EH (cell line): ENCODE measurements at regions not wholly inside any gene's neighbourhood (a gene's known extent, or its start where the extent isn't known, plus 50 kb on each side); places are given as distances from the start of the nearest gene placed in this dataset.

Experiments
- DNase-seq: peaks from one replicate; pipeline ENCODE4 v3.0.0-alpha.2; 2015; ENCODE audit warnings: low read depth

- no peak for DNase-seq
Observed at GRCh38 chr10:65534771-65535170, 1391.1 kb upstream of the LRRTM3 start.

GRCh38 chr10:65544756-65545155, 1381.1 kb upstream of the LRRTM3 start:
- DNase-seq: no peak

GRCh38 chr10:65548001-65548400, 1377.8 kb upstream of the LRRTM3 start:
- no peak for DNase-seq

GRCh38 chr10:65550761-65551160, 1375.1 kb upstream of the LRRTM3 start:
- DNase-seq: no peak

GRCh38 chr10:65555192-65555591, 1370.6 kb upstream of the LRRTM3 start:
- DNase-seq: no peak

- no peak for DNase-seq
Observed at GRCh38 chr10:65556006-65556405, 1369.8 kb upstream of the LRRTM3 start.

- DNase-seq: no peak
Observed at GRCh38 chr10:65559369-65559768, 1366.5 kb upstream of the LRRTM3 start.

GRCh38 chr10:65565246-65565645, 1360.6 kb upstream of the LRRTM3 start:
- no peak for DNase-seq

- no peak for DNase-seq
Observed at GRCh38 chr10:65566906-65567305, 1358.9 kb upstream of the LRRTM3 start.

GRCh38 chr10:65570143-65571010, 1355.5 kb upstream of the LRRTM3 start:
- peak; percentile 51 for DNase-seq

GRCh38 chr10:65571011-65571570, 1354.7 kb upstream of the LRRTM3 start:
- DNase-seq: peak; percentile 7

- no peak for DNase-seq
Observed at GRCh38 chr10:65581426-65582026, 1344.3 kb upstream of the LRRTM3 start.

- no peak for DNase-seq
Observed at GRCh38 chr10:65602182-65602865, 1323.5 kb upstream of the LRRTM3 start.

- no peak for DNase-seq
Observed at GRCh38 chr10:65611592-65611991, 1314.2 kb upstream of the LRRTM3 start.

- DNase-seq: no peak
Observed at GRCh38 chr10:65614956-65615565, 1310.8 kb upstream of the LRRTM3 start.

GRCh38 chr10:65618126-65618525, 1307.7 kb upstream of the LRRTM3 start:
- DNase-seq: peak; percentile 44

- no peak for DNase-seq
Observed at GRCh38 chr10:65620404-65621048, 1305.3 kb upstream of the LRRTM3 start.

- no peak for DNase-seq
Observed at GRCh38 chr10:65622608-65623007, 1303.2 kb upstream of the LRRTM3 start.

- DNase-seq: peak; percentile 0
Observed at GRCh38 chr10:65628493-65629139, 1297.2 kb upstream of the LRRTM3 start.

- no peak for DNase-seq
Observed at GRCh38 chr10:65660006-65660405, 1265.8 kb upstream of the LRRTM3 start.

GRCh38 chr10:65670087-65670486, 1255.7 kb upstream of the LRRTM3 start:
- DNase-seq: peak; percentile 71
